OCI-LY1 (cell line): ENCODE measurements at regions not wholly inside any gene's neighbourhood (a gene's known extent, or its start where the extent isn't known, plus 50 kb on each side); places are given as distances from the start of the nearest gene placed in this dataset.

ENCODE experiments used
- H2AFZ ChIP-seq: fragments of 200-600 bp; sonication (generic), shearing (Covaris generic); 2 replicates; pipeline ENCODE4 v1.6.0; 2014; ENCODE audit warnings: antibody characterized with exemption, mild to moderate bottlenecking, low read length
- H3F3A ChIP-seq: fragments of 200-600 bp; sonication (generic), shearing (Covaris generic); 2 replicates; pipeline ENCODE4 v1.6.0; 2014; ENCODE audit warnings: mild to moderate bottlenecking, antibody characterized with exemption, low read length, moderate library complexity; ENCODE audit not compliant: insufficient read depth
- H3K27ac ChIP-seq: fragments of 200-600 bp; sonication (generic); 2 replicates; pipeline ENCODE4 v1.5.1; 2014; ENCODE audit warnings: low read length, mixed run types, mild to moderate bottlenecking, low read depth; ENCODE audit not compliant: poor library complexity, severe bottlenecking
- H3K27me3 ChIP-seq: fragments of 200-600 bp; sonication (generic); 2 replicates; pipeline ENCODE4 v1.6.0; 2014; ENCODE audit warnings: antibody characterized with exemption, mild to moderate bottlenecking, low read length, moderate library complexity; ENCODE audit not compliant: insufficient read depth
- H3K36me3 ChIP-seq: fragments of 200-600 bp; sonication (generic); 2 replicates; pipeline ENCODE4 v1.6.1; 2014; ENCODE audit warnings: mild to moderate bottlenecking, antibody characterized with exemption, low read length, moderate library complexity, mixed read lengths; ENCODE audit not compliant: insufficient read depth
- H3K4me1 ChIP-seq: fragments of 200-600 bp; sonication (generic); 2 replicates; pipeline ENCODE4 v1.5.1; 2014; ENCODE audit warnings: mild to moderate bottlenecking, low read length, moderate library complexity; ENCODE audit not compliant: insufficient read depth, severe bottlenecking
- H3K4me2 ChIP-seq: fragments of 200-600 bp; sonication (generic), shearing (Covaris generic); 2 replicates; pipeline ENCODE4 v1.6.1; 2014; ENCODE audit warnings: low read length
- H3K4me3 ChIP-seq: fragments of 200-600 bp; sonication (generic); 2 replicates; pipeline ENCODE4 v1.5.1; 2014; ENCODE audit warnings: low read length, low read depth, mild to moderate bottlenecking, mixed read lengths; ENCODE audit not compliant: poor library complexity, severe bottlenecking
- H3K79me2 ChIP-seq: fragments of 200-600 bp; shearing (Covaris generic); 2 replicates; pipeline ENCODE4 v1.6.1; 2016; ENCODE audit warnings: mixed run types, low read length, mixed read lengths; ENCODE audit not compliant: insufficient read depth
- H3K9ac ChIP-seq: fragments of 200-600 bp; sonication (generic), shearing (Covaris generic); 2 replicates; pipeline ENCODE4 v1.6.1; 2014; ENCODE audit warnings: mild to moderate bottlenecking, low read length, mixed read lengths
- H3K9me2 ChIP-seq: fragments of 200-600 bp; sonication (generic), shearing (Covaris generic); 2 replicates; pipeline ENCODE4 v1.6.1; 2014; ENCODE audit warnings: low read depth, mild to moderate bottlenecking, low read length, mixed read lengths
- H3K9me3 ChIP-seq: fragments of 200-600 bp; shearing (Covaris generic); 2 replicates; pipeline ENCODE4 v1.6.1; 2014; ENCODE audit warnings: low read length, mixed read lengths
- H4K20me1 ChIP-seq: fragments of 200-600 bp; sonication (generic), shearing (Covaris generic); 2 replicates; pipeline ENCODE4 v1.6.0; 2016; ENCODE audit warnings: mild to moderate bottlenecking, low read length; ENCODE audit not compliant: insufficient read depth
- CTCF ChIP-seq: fragments of 200-600 bp; sonication (generic), shearing (Covaris generic); IDR thresholded peaks from 2 replicates; pipeline ENCODE4 v1.5.1; 2017; ENCODE audit warnings: mild to moderate bottlenecking, antibody characterized with exemption, low read length, moderate library complexity, mixed read lengths
- EZH2 ChIP-seq: fragments of 200-600 bp; sonication (generic), shearing (Covaris generic); IDR thresholded peaks from 2 replicates; pipeline ENCODE4 v1.8.0; 2017; ENCODE audit warnings: borderline replicate concordance, mixed run types, mild to moderate bottlenecking, antibody characterized with exemption, low read length, moderate library complexity, mixed read lengths

GRCh38 chr7:41451826-41452225 lies 251.1 kb downstream of the INHBA start:
- H3K4me2 ChIP-seq, result no peak overlapping the region
- H3K4me3 ChIP-seq, result no peak overlapping the region
- H3K27me3 ChIP-seq, result no peaks in the 10 kb centered on the region; the same call in 1 of the 2 replicates
- no peak overlapping the region for H2AFZ ChIP-seq
- H3K9ac ChIP-seq, result no peak overlapping the region
- TF ChIP-seq EZH2, result no peak
- no peak for TF ChIP-seq CTCF
- no peak overlapping the region for H3K27ac ChIP-seq
- H3K9me2 ChIP-seq, result no peaks in the 10 kb centered on the region
- H4K20me1 ChIP-seq, result no peaks in the 10 kb centered on the region
- no peaks in the 10 kb centered on the region for H3K79me2 ChIP-seq
- no peaks in the 10 kb centered on the region for H3F3A ChIP-seq
- H3K36me3 ChIP-seq, result no peaks in the 10 kb centered on the region
- no peaks in the 10 kb centered on the region for H3K4me1 ChIP-seq
- H3K9me3 ChIP-seq, result no peaks in the 10 kb centered on the region

GRCh38 chr7:41449694-41450093 lies 253.2 kb downstream of the INHBA start:
- Histone ChIP-seq H3K79me2 (no peaks in the 10 kb centered on the region), H3K9me2 (no peaks in the 10 kb centered on the region), H2AFZ (no peak overlapping the region), H3K36me3 (no peaks in the 10 kb centered on the region), H3F3A (no peaks in the 10 kb centered on the region), H3K9me3 (no peaks in the 10 kb centered on the region), H3K9ac (no peak overlapping the region), H3K4me2 (no peak overlapping the region), H3K27me3 (no peaks in the 10 kb centered on the region; the same call in 1 of the 2 replicates), H3K27ac (no peak overlapping the region), H3K4me3 (no peak overlapping the region), H4K20me1 (no peaks in the 10 kb centered on the region), H3K4me1 (no peaks in the 10 kb centered on the region)
- TF ChIP-seq CTCF (no peak), EZH2 (no peak)

- no peak overlapping the region for H3K4me2 ChIP-seq
- no peaks in the 10 kb centered on the region for H3K4me1 ChIP-seq
- no peaks in the 10 kb centered on the region for H3K36me3 ChIP-seq
- no peaks in the 10 kb centered on the region for H3K9me3 ChIP-seq
- no peak overlapping the region for H3K4me3 ChIP-seq
- no peaks in the 10 kb centered on the region; the same call in 1 of the 2 replicates for H3K27me3 ChIP-seq
- no peaks in the 10 kb centered on the region for H3F3A ChIP-seq
- no peaks in the 10 kb centered on the region for H3K79me2 ChIP-seq
- no peak overlapping the region for H3K27ac ChIP-seq
- TF ChIP-seq CTCF (no peak), EZH2 (no peak)
- H4K20me1 ChIP-seq, result no peaks in the 10 kb centered on the region
- no peak overlapping the region for H2AFZ ChIP-seq
- no peak overlapping the region for H3K9ac ChIP-seq
- no peaks in the 10 kb centered on the region for H3K9me2 ChIP-seq
Observed at GRCh38 chr7:41449286-41449685, 253.6 kb downstream of the INHBA start.
